HuH-7 (cell line): ENCODE measurements at regions not wholly inside any gene's neighbourhood (a gene's known extent, or its start where the extent isn't known, plus 50 kb on each side); places are given as distances from the start of the nearest gene placed in this dataset.
"Not testable (repeated sequence)": the region's sequence is repeated elsewhere in the genome, so short reads cannot be mapped to it uniquely, and the experiment has no call there.

Experiments used
- DNase-seq: peaks from one replicate; pipeline ENCODE4 v3.0.0; 2011; ENCODE audit warnings: low spot score

DNA sequence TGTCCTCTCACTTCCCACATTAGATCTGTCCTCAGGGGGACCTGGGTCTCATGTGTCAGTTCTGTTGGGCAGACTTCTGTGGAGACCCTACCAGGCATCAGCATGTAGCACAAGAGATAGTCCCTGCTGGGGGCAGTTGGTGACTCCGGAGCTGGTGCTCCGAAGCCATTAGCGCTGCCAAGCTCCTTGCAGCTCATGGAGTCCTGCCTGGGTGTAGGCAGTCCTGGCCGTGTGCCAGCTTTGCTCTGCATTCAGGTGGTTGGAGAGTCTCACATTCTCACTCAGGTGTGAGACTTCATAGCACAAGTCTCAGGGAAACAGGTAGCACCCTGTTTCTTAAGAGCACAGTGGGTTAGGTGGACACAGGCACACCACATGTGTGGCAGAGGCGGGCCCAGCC is 202.3 kb downstream of the LIPI start:
- DNase-seq, result not testable (repeated sequence)

DNA sequence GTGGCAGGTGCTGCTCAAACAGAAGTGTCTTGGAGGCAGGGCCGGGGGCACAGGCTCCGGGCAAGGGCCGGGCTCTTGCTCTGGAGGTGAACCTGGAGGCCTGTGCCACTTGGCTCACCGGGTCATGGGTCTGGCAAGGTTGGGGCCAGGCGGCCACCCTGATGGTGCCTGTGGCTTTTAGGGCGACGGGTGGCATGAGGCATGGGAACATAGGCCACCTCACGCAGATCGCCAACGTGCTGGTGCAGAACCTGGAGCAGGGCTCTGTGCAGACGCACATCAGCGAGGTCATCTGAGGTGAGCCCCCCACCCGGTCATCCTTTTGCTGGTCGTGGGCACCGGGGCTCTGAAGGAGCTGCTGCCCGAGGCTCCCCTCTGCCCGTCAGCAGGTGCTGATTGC is 202.7 kb downstream of the LIPI start:
- DNase-seq, result not testable (repeated sequence)

DNA sequence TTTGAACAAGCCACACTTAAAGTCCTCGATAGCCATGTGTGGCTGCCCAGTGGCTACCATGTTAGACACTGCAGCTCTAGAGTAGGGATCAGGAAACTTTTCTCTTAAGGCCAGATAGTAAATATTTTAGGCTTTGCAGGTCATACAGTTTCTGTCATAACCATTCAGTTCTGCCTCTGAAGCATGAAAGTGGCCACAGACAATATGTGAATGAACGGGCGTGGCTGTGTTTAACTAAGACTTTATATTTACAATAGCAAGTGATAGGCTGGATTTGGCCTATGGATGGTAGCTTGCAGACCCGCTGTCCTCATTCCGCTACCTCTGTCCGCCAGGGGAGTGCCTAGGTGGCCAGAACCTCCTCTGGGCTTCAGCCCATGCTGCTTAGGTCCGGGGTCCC is 204.6 kb downstream of the LIPI start:
- DNase-seq, result not testable (repeated sequence)

DNA sequence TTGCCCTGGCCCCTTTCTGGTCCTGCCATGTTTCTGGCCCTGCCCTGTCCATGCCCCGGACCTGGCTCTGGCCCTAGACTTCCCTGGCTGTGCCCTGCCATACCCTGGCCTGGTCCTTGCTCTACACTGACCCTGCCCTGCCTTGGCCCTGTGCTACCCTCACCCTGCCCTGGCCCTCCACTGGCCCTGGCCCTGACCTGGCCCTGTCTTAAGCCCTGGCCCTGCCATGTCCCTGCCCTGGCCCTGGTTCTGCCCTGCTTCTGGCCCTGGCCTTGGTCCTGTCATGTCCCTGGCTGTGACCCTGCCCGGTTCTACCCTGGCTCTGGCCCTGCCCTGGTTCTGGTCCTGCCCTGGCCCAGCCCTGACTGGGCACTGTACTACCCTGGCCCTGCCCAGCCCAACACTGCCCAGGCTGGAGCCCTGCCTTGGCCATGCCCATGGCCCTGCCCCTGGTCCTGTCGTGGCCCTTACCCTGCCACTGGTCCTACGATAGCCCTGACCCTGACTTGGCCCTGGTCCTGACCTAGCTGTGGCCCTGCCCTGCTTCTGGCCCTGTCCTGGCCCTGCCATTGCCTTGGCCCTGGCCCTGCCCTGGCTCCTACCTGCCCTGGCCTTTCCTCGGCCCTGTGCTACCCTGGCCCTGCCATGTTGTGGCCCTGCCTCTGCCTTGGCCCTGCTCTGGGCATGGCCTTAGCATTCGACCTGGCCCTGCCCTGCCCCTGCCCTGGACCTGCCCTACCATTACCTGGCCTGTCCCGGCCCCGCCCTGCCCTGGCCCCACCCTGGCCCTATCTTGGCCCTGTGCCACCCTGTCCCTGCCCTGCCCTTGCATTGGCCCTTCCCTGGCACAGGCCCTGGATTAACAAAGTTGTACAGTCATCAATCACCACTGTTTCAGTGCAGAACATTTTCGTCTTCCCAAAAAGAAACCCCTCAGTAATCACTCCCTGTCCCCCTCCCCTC is 223.5 kb downstream of the LIPI start:
- not testable (repeated sequence) for DNase-seq

DNA sequence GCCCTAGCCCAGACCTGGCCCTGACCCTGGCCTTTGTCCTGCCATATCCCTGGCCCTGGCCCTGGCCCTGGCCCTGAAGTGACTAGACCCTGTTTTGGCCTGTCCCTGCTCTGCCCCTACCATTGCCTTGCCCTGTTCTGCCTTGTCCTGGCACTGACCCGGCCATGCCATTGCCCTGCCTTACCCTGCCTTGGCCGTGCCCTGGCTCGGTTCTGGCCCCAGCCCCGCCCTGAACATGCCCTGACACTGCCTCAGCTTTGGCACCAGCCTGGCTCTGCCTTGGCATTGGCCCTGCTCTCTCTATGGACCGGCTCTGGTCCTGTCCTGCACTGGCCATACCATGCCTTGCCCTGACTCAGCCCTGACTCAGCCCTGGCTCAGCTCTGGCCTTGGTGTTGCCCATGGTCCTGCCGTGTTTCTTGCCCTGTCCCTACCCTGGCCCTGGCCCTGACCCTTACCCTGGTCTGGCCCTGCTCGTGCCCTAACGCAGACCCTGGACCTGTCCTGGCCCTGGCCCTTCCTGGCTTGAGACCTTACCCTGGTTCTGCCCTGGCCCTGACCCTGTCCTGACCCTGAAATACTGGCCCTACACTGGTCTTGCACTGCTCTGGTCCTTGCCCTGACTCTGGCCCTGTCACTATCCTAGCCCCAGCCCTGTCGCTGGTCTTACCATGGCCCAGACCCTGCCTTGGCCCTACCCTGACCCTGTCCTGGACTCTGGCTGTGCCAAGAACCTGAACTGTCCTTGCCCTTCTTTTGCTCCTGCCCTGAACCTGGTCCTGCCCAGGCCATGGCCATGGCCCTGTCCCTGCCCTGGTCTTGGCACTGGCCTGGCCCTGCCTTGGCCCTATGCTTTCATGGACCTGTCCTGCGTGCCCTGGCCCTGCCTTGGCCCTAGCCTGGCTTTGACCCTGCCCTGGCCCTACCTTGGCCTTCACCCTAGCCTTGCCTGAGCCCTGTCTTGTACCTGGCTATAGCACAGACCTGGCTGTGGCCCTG is 224.6 kb downstream of the LIPI start:
- DNase-seq, result not testable (repeated sequence)

DNA sequence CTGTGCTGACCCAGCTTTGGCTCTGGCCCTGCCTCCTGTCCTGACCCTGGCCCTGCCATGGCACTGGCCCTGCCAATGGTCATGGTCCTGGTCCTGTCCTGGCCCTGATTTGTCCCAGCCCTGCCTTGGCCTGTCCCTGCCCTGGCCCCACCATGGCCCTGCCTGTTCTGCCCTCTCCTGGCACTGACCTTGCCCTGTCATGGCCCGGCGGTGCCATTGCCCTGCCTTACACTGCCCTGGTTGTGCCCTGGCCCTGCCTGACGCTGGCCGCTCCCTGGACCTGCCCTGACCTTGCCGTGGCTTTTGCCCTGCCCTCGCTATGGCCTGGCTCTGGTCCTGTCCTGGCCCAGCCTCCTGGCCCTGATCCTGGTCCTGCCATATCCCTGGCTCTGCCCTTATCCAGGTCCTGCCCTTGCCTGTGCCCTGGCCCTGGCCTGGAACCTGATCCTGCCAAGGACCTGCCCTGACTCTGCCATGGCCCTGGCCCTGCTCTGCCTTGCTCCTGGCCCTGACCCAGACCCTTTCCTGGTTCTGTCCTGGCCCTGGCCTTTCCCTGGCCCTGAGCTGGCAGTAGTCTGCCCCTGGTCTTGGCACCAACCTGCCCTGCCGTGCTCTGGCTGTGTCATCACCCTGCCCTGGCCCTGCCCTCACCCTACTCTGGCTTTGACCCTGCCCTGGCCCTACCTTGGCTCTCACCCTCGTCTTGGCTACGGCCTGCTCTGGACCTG is 225.5 kb downstream of the LIPI start:
- DNase-seq, result not testable (repeated sequence)

DNA sequence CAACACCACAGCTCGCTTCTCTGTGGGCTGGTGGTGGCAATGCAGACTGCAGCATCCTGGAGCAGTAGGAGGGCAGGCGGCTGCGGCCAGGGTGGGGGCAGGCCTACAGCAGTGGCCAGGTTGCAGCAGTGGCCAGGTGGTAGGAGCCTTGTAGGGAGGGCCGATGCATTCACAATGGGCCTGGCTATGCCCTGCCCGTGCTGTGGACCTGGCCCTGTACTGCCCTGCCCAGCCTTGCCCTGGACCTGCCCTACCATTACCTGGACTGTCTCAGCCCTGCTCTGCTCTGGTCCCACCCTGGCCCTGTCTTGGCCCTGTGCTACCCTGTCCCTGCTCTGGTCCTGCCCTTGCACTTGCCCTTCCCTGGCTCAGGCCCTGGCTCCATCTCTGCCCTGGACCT is 226.0 kb downstream of the LIPI start:
- not testable (repeated sequence) for DNase-seq

DNA sequence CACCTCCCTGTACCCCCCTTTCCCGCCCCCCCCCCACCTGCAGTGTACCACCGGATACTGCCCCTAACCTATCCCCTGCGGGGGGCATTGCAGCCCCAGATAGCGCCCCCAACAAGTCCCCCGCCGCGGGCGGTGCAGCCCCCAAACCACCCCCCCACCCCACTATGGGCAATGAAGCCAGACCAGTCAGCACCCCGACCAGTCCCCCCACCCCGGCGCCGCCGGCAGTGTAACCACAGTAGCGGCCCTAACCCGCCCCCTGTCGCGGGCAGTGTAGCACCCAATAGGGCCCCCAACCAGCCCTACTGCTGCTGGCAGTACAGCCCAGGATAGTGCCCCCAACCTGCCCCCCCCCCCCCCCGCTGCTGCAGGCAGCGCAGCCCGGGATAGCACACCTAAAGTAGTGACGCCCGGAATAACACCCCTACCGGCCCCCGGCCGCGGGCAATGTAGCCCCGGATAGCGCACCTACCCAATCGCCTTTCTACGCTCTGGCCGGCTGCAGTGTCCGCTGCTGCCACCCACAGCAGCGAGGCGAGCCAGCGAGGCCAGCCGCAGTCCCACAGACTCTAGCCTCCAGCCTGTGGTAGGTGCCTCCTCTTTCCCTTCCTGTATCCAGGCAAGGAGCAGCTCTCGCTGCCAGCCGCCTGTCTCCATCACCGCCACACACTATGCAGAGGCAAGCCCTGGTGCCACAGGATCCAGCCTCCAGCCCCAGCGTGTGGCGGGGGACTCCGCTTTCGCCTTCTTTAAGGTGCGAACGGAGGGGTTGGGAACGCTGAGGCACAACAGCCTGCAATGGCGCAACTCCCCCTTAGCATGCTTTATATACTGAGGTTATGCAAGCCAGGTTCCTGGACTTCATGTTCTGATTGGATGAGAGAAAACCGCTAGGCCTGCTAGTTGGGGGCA is 229.3 kb downstream of the LIPI start:
- not testable (repeated sequence) for DNase-seq

DNA sequence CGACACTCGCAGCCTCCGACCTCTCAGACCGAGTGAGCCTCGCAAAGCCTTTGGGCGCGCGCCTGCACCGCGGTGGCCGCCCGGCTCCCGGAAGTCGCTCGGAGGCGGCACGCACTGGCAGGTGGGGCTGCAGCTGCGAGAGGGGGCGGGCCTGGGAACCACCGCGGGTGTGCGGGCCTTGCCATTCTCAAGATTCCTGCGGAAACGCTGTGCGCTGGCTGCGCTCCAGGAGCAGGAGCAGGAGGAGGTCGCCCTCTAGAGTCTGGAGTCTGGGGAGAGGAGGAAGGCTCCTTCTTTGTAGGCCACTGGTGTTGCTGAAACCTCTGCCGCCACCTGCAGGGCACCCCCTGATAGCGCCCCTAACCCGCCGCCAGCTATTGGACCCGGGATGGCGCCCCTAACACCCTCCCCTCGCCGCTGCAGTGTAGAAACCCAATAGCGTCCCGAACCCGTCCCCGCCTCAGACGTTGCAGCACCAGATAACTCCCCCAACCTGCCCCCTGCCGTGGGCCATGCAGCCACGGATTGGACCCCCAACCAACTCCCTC is 230.6 kb downstream of the LIPI start:
- peak; percentile 20 for DNase-seq

DNA sequence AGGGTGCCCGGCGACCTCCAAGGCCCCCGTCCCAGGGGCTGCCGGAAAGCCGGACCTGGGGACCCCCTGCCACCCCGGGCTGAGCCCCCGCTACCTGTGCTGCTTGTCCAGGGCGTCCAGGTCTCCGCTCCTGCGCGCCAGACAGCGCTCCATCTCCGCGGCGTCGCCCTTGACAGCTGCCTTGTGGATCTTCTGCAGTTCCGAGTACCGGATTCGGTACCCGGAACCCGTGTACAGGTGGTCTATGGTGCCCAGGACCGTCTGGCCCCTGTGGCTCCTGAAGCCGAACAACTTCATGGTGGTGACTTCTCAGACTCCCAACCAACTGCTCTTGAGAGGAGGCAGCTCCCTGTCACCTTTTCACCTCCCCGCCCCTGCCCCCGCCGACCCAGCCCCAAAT is 231.1 kb downstream of the LIPI start:
- DNase-seq, result not testable (repeated sequence)

DNA sequence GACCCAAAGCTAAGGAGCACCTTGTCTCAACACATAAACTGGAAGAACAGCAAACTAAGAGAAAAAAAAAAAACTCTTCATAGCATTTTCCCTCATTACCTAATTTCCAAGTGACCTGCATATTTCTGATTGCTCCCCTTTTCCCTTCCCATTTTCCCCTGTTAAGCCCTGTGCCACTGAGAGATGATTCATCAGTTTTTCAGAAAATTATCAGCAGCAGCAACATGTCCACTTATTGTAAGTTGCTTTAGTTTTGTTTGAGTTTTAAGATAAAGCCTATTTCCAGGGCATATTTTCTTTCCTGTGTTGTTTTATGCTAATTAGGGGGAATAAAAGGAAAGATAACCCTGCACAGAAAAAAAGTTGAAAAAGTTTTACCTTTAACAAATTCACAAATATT is 236.2 kb downstream of the LIPI start:
- DNase-seq, result not testable (repeated sequence)

DNA sequence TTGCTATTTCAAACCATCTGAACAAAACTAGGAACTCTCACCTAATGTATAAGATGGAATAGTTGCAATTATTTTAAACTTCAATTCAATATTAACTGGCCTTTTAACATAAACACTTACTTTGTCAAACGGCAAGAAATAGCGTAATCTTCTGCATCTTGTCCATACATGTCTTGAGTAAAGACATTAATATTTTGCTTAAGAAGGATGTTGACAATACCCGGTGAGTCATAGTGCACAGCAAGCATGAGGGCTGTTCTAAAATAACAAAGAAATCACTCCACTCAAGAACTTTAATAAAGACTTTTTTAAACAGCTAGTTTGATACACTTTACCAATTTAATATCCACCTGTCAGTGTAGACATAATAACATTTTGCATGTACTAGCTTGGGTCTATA is 240.9 kb downstream of the LIPI start:
- not testable (repeated sequence) for DNase-seq

DNA sequence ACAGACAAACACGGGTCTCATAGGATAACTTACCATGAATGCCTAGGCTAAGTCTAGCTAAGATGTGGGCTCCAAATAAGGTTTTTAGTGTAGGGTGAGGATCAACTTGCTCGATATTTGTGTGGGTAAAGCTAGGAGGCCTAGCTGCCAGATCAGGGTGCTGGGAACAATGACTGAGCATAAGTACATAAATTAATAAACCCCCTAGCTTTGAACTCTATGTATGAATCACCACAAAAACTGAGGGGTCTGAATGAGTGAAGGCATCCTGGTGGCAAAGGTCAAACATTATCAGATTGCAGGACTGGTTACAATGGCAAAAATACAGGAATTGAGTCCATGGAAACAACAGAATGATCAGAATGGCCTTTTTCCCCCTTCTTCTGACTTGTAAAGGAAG is 241.8 kb downstream of the LIPI start:
- not testable (repeated sequence) for DNase-seq

DNA sequence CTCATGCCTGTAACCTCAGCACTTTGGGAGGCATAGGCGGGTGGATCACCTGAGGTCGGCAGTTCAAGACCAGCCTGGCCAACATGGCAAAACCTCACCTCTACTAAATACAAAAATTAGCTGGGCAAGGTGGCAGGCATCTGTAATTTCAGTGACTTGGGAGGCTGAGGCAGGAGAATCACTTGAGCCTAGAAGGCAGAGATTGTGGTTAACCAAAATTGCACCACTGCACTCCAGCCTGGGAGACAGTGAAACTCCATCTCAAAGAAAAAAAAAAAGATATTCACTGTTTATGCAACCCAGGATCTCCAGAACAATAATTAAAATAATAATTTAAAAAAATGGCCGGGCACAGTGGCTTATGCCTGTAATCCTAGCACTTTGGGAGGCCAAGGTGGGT is 247.5 kb downstream of the LIPI start:
- DNase-seq, result not testable (repeated sequence)

DNA sequence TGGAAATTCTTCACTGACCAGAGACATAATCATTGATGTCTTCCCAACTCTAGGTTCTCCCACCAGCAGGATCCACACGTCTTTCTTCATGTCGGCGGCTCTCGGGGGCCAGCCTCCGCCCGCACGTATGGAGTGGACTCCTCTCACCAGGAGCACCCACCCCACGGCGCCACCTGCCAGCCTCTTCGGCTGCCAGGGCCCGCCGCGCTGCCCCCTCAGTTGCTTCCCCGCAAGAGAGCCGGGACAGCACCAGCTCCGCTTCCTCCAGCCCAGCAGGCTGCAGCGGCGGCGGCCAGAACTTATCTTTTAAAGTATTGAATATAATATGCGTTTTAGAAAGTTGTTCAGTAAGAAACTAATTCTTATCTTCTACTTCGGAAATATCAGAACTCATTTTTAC is 273.5 kb downstream of the LIPI start:
- no peak for DNase-seq

DNA sequence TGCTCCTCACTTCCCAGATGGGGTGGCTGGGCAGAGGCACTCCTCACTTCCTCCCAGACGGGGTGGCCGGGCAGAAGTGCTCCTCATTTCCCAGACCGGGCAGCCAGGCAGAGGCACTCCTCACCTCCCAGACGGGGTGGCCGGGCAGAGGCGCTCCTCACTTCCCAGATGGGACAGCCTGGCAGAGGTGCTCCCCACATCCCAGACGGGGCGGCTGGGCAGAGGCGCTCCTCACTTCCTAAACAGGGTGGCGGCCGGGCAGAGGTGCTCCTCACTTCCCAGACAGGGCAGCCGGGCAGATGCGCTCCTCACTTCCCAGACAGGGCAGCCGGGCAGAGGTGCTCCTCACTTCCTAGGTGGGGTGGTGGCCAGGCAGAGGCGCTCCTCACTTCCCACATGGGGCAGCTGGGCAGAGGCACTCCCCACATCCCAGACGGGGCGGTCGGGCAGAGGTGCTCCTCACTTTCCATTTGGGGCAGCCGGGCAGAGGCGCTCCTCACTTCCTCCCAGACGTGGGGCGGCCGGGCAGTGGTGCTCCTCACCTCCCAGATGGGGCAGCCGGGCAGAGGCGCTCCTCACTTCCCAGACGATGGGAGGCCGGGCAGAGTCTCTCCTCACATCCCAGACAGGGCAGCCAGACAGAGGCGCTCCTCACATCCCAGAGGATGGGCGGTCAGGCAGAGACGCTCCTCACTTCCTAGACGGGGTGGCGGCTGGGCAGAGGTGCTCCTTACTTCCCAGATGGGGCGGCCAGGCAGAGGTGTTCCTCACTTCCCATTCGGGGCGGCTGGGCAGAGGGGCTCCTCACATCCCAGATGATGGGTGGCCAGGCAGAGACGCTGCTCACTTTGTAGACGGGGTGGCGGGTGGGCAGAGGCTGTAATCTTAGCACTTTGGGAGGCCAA is 274.5 kb downstream of the LIPI start:
- DNase-seq, result not testable (repeated sequence)

DNA sequence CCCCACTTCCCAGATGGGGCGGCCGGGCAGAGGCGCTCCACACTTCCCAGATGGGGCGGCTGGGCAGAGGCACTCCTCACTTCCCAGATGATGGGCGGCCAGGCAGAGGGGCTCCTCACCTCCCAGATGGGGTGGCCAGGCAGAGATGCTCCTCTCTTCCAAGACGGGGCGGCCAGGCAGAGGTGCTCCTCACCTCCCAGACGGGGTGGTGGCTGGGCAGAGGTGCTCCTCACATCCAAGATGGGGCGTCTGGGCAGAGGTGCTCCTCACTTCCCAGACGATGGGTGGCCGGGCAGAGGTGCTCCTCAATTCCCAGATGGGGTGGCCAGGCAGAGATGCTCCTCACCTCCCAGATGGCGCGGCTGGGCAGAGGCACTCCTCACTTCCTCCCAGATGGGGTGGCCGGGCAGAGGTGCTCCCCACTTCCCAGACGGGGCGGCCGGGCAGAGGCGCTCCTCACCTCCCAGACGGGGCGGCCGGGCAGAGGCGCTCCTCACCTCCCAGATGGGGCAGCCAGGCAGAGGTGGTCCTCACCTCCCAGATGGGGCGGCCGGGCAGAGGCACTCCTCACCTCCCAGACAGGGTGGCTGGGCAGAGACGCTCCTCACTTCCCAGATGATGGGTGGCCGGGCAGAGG is 275.2 kb downstream of the LIPI start:
- DNase-seq, result not testable (repeated sequence)

DNA sequence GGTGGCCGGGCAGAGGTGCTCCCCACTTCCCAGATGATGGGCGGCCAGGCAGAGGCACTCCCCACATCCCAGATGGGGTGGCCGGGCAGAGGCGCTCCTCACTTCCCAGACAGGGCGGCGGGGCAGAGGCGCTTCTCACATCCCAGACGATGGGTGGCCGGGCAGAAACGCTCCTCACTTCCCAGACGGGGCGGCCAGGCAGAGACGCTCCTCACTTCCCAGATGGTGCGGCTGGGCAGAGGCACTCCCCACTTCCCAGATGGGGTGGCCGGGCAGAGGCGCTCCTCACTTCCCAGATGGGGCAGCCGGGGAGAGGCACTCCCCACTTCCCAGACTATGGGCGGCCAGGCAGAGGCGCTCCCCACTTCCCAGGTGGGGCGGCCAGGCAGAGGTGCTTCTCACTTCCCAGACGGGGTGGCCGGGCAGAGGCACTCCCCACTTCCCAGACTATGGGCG is 275.8 kb downstream of the LIPI start:
- DNase-seq, result not testable (repeated sequence)

DNA sequence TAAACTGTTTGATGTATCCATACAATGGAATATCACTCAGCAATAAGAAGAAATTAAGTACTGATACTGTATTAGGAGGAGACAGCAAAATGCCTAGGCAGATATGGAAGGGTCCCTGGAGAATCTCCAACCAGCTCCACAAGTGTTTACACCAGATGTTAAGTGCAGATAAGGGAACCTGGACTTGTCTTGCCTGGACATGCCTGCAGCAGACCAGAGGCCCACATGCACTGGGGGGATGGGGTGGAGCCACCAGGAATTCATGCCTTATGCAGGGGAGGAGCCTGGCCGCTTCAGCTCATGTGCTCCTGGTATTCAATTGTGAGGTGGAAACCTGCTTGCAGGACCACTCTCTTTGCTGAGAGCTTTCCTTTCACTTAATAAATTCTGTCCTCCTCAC is 287.6 kb downstream of the LIPI start:
- DNase-seq, result not testable (repeated sequence)
